Neuron (in vitro differentiated cells): ENCODE measurements at regions not wholly inside any gene's neighbourhood (a gene's known extent, or its start where the extent isn't known, plus 50 kb on each side); places are given as distances from the start of the nearest gene placed in this dataset.
"Not testable (repeated sequence)": the region's sequence is repeated elsewhere in the genome, so short reads cannot be mapped to it uniquely, and the experiment has no call there.

Source experiments
- H2AFZ ChIP-seq: one replicate; pipeline ENCODE4 v1.6.1; 2013; ENCODE audit warnings: low read depth, mild to moderate bottlenecking, inconsistent platforms, low read length, moderate library complexity
- H3K27me3 ChIP-seq: one replicate; pipeline ENCODE4 v1.6.1; 2013; ENCODE audit warnings: low read length; ENCODE audit not compliant: insufficient read depth
- H3K36me3 ChIP-seq: one replicate; pipeline ENCODE4 v1.6.1; 2013; ENCODE audit warnings: low read length; ENCODE audit not compliant: insufficient read depth
- H3K4me1 ChIP-seq: one replicate; pipeline ENCODE4 v1.6.1; 2013; ENCODE audit warnings: low read length; ENCODE audit not compliant: insufficient read depth
- H3K4me3 ChIP-seq: 2 replicates; pipeline ENCODE4 v1.5.1; 2013; ENCODE audit warnings: mild to moderate bottlenecking, low read length, moderate library complexity
- H3K9me3 ChIP-seq: one replicate; pipeline ENCODE4 v1.6.1; 2013; ENCODE audit warnings: low read length

DNA sequence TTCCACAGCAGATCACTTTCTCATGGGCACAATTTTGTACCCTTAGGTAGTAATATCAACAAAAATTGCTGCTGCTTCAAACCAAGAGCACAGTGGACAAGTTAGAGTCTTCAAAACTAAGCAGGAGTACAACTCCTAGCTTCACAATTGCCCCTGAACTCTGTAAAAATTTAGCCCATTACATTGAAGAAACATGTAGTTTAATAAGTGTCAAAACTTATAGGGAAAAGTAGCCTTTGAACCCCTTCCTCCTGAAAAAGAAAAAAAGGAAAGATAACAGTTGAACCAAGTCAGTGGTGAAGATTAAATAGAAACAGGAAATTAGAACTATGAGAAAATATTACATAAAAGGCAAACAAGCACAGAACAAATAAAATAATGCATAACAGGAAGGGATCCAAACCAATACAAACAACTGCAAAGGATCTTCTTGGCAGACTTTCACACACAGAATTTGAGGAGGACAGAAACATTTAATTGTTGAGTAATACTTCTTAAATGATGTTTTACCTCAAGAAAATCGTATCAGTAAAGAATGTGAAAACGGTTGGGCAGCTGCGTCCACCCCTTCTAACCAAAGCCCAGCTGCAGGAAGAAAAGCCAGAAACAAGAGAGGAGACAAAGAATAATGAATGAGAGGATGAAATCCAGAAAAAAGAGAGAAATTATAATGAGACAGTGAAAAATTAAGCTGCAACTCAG lies 636.0 kb downstream of the NR2F1-AS1 start:
- Histone ChIP-seq H3K9me3 (no peaks in the 10 kb centered on the region), H3K27me3 (no peaks in the 10 kb centered on the region), H3K4me3 (no peak overlapping the region), H3K36me3 (no peaks in the 10 kb centered on the region), H2AFZ (peak overlapping the region; percentile 40), H3K4me1 (peaks cover 7% of the 10 kb centered on the region)

DNA sequence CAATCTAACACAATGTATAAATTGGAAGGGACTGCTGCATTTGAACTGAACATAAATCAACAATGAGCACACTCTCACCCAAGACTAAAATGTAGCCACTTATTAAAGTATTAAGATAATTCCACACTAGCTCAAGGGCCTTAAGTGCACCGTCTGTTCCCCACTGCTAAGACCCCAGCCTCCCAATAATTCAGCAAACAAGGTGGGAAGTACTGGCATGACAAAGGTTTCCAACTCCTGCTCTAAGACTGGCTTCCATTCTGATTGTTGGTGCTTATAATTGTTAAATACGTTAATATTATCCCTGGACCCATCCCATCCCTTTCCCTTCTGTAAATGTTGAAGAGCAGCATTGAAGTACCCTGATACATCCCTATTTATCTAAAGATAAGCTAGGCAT lies 636.7 kb downstream of the NR2F1-AS1 start:
- Histone ChIP-seq H2AFZ (no peak overlapping the region), H3K4me1 (peaks cover 7% of the 10 kb centered on the region), H3K9me3 (no peaks in the 10 kb centered on the region), H3K36me3 (no peaks in the 10 kb centered on the region), H3K4me3 (no peak overlapping the region), H3K27me3 (no peaks in the 10 kb centered on the region)

DNA sequence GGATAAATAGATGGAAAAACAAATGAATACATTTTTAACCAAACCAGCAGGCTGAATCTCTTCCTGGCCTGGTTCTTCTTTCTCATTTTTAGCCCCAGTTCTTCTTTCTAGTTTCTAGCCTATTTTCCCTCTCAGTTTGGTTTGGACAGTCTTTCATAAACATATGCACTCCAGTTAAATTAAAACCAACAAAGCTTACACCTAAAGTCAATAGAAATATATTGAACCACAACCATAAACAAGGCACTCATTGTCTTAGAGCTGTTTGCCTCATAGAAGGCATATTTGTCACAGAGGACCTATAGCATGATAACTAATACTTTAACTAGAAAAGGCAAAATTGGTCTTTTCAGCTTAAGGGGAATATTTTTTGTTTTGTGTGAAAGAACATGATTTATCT lies 638.3 kb downstream of the NR2F1-AS1 start:
- no peak overlapping the region for H3K4me3 ChIP-seq
- no peaks in the 10 kb centered on the region for H3K27me3 ChIP-seq
- H3K4me1 ChIP-seq, result peaks cover 7% of the 10 kb centered on the region
- H3K9me3 ChIP-seq, result no peaks in the 10 kb centered on the region
- no peaks in the 10 kb centered on the region for H3K36me3 ChIP-seq
- no peak overlapping the region for H2AFZ ChIP-seq

DNA sequence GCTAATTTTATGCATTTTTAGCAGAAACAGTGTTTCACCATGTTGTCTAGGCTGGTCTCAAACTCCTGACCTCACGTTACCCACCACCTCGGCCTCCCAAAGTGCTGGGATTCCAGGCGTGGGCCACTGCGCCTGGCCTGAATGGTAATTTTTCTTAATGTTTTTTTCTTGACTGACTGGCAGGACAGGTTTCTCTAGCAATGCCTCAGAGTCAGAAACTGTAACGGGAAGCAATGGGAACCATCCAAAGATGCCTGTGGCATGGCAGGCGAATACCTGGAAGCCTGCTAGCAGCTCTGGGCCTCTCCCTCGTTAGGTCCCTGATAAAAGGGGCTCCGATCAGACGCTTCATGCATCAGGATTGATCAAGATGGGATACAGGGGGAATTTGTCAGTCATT lies 639.2 kb downstream of the NR2F1-AS1 start:
- Histone ChIP-seq H3K9me3 (no peaks in the 10 kb centered on the region), H3K27me3 (no peaks in the 10 kb centered on the region), H3K4me3 (no peak overlapping the region), H3K4me1 (peaks cover 7% of the 10 kb centered on the region), H2AFZ (no peak overlapping the region), H3K36me3 (no peaks in the 10 kb centered on the region)

DNA sequence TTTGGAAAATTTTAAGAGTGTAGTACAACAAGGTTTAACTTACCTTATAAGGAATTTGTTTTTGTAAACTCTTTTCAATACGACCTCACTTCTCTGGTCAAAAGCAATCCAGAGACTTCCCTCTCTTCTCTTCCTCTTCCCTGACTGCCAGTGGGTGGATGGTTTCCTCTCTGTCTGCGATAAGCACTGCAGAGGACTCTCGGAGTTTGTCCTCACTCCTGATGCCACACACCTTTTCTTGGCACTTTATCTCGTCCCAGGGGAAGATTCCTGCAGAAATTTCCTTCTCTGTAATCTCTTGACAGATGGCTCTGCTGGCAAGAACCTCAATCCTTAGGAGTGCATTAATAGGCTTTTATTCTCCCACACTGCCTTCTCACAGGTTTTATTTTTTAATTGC lies 641.6 kb downstream of the NR2F1-AS1 start:
- H3K4me1 ChIP-seq, result no peaks in the 10 kb centered on the region
- H3K4me3 ChIP-seq, result no peak overlapping the region
- no peaks in the 10 kb centered on the region for H3K27me3 ChIP-seq
- H3K36me3 ChIP-seq, result no peaks in the 10 kb centered on the region
- H2AFZ ChIP-seq, result no peak overlapping the region
- H3K9me3 ChIP-seq, result no peaks in the 10 kb centered on the region

DNA sequence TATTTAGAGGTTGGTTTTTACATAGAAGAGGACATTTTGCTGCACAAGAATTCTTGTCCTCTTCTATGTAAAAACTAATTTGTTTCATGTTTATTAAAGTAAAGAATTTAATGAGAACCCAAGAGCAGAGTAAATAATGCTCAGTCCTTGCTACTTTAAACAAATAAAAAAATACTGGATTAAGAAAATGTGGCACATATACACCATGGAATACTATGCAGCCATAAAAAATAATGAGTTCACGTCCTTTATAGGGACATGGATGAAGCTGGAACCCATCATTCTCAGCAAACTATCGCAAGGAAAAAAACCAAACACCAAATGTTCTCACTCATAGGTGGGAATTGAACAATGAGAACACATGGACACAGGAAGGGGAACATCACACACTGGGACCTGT lies 643.6 kb downstream of the NR2F1-AS1 start:
- H2AFZ ChIP-seq, H3K4me3 ChIP-seq, H3K27me3 ChIP-seq, H3K4me1 ChIP-seq, H3K9me3 ChIP-seq, H3K36me3 ChIP-seq: not testable (repeated sequence)

DNA sequence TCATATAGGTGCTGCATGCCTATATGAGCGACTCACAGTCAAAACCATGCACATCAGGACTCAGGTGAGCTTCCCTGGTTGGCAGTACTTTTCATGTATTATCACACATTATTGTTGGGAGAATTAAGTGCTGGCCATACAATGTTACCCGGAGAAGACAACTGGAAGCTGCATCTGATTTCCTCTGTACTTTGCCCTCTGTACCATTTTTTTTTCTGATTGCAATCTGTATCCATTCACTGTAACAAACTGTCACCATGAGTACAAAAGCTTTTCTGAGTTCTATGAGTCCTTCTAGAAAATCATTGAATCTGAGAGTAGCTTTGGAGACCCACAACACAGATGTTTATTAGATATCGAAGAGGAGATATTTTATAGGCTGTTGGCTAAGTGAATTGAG lies 651.0 kb downstream of the NR2F1-AS1 start:
- no peaks in the 10 kb centered on the region for H3K36me3 ChIP-seq
- no peaks in the 10 kb centered on the region for H3K9me3 ChIP-seq
- H2AFZ ChIP-seq, result no peak overlapping the region
- H3K4me3 ChIP-seq, result no peak overlapping the region
- no peaks in the 10 kb centered on the region for H3K27me3 ChIP-seq
- H3K4me1 ChIP-seq, result peaks cover 14% of the 10 kb centered on the region

DNA sequence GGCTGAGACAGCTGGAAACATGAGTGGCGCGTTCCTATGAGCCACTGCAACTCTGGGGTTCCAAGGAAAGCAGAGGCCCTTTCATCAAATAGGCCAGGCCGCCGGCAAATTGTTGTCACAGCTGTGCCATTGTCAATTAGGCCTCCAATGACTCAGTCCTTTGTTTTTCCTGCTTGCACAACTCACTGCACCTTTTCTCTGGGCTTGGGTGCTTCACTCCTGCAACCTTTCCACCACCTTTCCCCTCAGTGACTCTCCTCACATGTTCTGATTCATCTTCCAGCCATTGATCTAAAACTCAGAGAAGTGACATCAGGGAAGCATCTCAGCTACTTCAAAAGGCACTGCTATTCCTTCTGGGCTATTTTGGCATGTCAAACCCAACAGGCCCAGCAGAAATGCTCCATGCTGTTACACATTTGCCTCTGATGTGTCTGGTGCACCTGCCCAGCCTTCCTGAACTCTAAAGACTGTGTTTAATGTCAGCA lies 653.7 kb downstream of the NR2F1-AS1 start:
- peaks cover 20% of the 10 kb centered on the region for H3K4me1 ChIP-seq
- H3K9me3 ChIP-seq, result no peaks in the 10 kb centered on the region
- no peaks in the 10 kb centered on the region for H3K27me3 ChIP-seq
- no peak overlapping the region for H3K4me3 ChIP-seq
- H3K36me3 ChIP-seq, result no peaks in the 10 kb centered on the region
- H2AFZ ChIP-seq, result no peak overlapping the region

DNA sequence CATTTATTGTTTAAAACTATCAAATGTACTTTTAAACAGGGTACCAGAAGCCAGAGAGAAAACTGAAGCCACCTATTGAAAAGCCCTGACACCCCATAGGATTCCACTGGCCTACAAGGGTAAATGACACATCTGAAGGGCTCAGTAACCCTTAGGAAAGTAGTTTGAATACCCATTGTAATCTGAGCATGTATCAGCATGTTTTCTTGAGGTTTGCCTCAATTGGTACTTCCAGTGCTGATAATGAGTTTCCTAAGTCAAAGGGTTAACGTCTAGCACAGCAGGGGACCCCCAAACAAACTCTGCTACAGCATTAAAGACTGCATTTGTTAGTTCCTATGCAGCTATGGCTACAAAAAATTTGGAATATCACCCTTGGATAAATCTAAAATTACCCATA lies 657.1 kb downstream of the NR2F1-AS1 start:
- Histone ChIP-seq H3K9me3 (no peaks in the 10 kb centered on the region), H2AFZ (no peak overlapping the region), H3K36me3 (no peaks in the 10 kb centered on the region), H3K4me3 (no peak overlapping the region), H3K4me1 (peaks cover 20% of the 10 kb centered on the region), H3K27me3 (no peaks in the 10 kb centered on the region)

DNA sequence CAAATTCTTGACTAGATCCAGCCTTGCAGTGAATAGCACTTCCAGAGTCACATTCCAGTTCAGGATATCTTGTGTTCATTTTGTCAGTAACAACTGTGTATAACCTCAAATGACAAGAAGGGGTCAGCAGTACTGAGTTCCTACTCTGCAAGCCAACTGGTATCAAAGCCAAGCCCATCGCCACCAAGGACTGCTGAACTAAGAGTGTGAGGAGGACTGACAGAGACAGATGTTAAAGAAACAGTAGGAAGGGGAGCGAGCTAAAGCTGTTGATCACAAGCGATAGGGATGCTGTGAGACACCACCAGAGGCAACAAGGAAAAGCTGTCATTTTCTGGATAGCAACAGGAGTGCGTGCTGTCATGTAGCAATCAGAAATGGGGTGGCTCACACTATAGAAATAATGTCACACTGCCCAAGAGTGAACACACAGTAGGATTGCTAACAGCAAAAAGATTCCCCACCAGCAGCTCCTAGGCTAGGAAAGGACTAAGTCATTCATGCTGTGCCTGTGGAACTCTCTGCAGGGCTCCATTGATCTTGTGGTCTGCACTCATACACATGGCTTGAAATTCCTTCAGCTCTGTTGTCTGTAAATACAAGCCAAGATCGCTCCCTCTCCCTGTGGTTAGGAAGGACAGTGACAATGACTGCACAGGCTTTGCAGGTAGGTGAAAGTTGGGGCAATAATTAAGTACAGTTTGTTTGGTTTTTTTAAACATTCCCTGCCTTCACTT lies 658.6 kb downstream of the NR2F1-AS1 start:
- Histone ChIP-seq H3K4me3 (no peak overlapping the region), H3K9me3 (no peaks in the 10 kb centered on the region), H3K4me1 (peaks cover 15% of the 10 kb centered on the region), H2AFZ (no peak overlapping the region), H3K36me3 (no peaks in the 10 kb centered on the region), H3K27me3 (no peaks in the 10 kb centered on the region)

DNA sequence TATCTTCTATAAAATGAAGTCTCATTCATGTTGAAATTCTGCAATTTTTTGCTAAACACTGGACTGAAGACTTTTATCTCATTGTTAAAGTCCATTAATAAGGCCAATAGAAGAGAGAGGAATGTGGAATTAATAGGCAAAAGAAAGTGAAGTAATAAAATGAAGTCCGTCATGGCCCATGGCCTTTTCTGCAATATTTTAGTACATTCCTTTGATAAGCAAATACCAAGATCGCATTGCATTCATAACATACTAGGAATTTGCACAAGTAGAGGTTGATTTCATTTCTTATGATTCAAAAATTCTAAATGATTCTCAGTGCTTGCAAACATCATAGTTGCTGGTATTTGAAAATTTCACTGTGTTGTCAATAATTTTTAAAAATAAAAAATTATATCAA lies 664.0 kb downstream of the NR2F1-AS1 start:
- no peak overlapping the region for H2AFZ ChIP-seq
- H3K9me3 ChIP-seq, result no peaks in the 10 kb centered on the region
- H3K4me3 ChIP-seq, result no peak overlapping the region
- no peaks in the 10 kb centered on the region for H3K36me3 ChIP-seq
- H3K4me1 ChIP-seq, result peaks cover 20% of the 10 kb centered on the region
- no peaks in the 10 kb centered on the region for H3K27me3 ChIP-seq

DNA sequence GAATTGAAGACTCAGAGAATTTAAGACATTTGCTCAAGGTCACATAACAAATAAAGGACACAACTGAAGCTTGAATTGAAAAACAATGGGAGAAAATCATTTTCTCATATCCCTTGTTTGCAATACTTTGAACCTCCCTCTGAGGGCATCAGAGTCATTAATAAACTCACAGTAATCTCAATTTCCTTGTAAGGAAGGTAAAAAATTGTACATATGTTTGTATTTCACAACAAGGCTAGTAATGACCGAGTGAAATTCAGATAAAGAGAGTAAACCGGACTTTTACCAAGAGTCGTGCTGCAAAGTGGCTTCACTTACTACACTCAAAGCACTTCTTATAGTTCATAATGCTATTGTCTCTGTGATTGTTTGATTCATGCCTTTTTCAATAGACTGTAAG lies 665.0 kb downstream of the NR2F1-AS1 start:
- H3K36me3 ChIP-seq, result no peaks in the 10 kb centered on the region
- no peak overlapping the region for H3K4me3 ChIP-seq
- H3K4me1 ChIP-seq, result peaks cover 30% of the 10 kb centered on the region
- H3K9me3 ChIP-seq, result no peaks in the 10 kb centered on the region
- H2AFZ ChIP-seq, result no peak overlapping the region
- no peaks in the 10 kb centered on the region for H3K27me3 ChIP-seq

DNA sequence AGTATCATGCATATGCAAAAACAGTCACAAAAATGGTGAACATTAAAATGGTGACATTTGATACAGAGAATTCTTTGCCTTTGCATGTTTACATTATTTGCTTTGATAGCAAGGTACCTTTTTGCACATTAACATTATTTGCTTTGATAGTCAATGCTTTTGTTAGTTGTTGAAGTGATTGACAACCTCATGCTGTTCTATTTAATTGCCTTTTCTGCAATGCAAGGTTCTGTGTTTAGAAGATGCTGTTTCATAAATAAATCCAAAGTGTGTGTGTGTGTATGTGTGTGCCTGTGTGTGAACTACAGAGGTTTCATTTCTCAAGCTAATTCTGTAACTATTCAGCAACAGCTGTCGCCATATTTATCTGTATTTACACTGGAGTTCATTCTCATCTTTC lies 668.7 kb downstream of the NR2F1-AS1 start:
- H3K4me1 ChIP-seq, result peaks cover 67% of the 10 kb centered on the region
- H3K9me3 ChIP-seq, result no peaks in the 10 kb centered on the region
- H3K4me3 ChIP-seq, result no peak overlapping the region
- no peak overlapping the region for H2AFZ ChIP-seq
- no peaks in the 10 kb centered on the region for H3K27me3 ChIP-seq
- H3K36me3 ChIP-seq, result no peaks in the 10 kb centered on the region
